Dendritic cell treated with granulocyte-macrophage colony-stimulating factor and Interleukin-4, amounts not matched to agents 40 ng/mL and 50 ng/mL, for 4 days (primary cell): ENCODE measurements at regions not wholly inside any gene's neighbourhood (a gene's known extent, or its start where the extent isn't known, plus 50 kb on each side); places are given as distances from the start of the nearest gene placed in this dataset.
"Not testable (repeated sequence)": the region's sequence is repeated elsewhere in the genome, so short reads cannot be mapped to it uniquely, and the experiment has no call there.

ENCODE experiments used
- H3K27ac Mint-ChIP-seq: one replicate; pipeline ENCODE4 v1.8.0; 2022; ENCODE audit warnings: mild to moderate bottlenecking, mixed read lengths
- H3K27me3 Mint-ChIP-seq: one replicate; pipeline ENCODE4 v1.8.0; 2022; ENCODE audit warnings: mild to moderate bottlenecking, mixed read lengths
- H3K36me3 Mint-ChIP-seq: one replicate; pipeline ENCODE4 v1.8.0; 2022; ENCODE audit warnings: low read depth, mixed read lengths
- H3K4me1 Mint-ChIP-seq: one replicate; pipeline ENCODE4 v1.8.0; 2022; ENCODE audit warnings: low read depth, mixed read lengths
- H3K4me3 Mint-ChIP-seq: one replicate; pipeline ENCODE4 v1.8.0; 2022; ENCODE audit warnings: mild to moderate bottlenecking, moderate library complexity, mixed read lengths
- H3K9me3 Mint-ChIP-seq: one replicate; pipeline ENCODE4 v1.8.0; 2022; ENCODE audit warnings: mixed read lengths
- intact Hi-C: fragments of 100-400 bp; cut with micrococcal nuclease; formaldehyde crosslinking; loops from one replicate; pipeline ENCODE4 v1.15.0; 2022

DNA sequence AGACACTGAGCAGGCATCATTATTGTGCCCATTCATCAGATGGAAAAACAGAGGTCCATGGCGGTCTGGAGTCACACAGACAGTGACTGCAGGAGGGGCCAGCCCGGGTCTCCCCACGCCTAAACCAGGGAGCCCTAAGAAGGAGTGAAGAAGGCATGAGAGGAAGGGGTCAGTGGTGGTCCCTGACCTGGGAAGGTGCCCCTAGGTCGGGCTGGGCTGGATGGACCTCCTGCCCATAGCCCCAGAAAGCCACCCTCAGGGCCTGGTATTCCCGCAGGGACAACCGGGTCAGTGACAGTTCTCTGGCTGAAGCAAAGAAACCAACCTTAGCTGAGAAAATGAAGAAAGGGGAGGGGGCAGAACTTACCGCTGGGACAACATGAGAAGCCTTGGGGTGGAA lies 163.4 kb upstream of the C1orf174 start:
- no peaks in the 10 kb centered on the region for H3K4me1 Mint-ChIP-seq
- H3K9me3 Mint-ChIP-seq, result no peaks in the 10 kb centered on the region
- H3K4me3 Mint-ChIP-seq, result no peak overlapping the region
- no peak overlapping the region for H3K27ac Mint-ChIP-seq
- no peaks in the 10 kb centered on the region for H3K36me3 Mint-ChIP-seq
- no peaks in the 10 kb centered on the region for H3K27me3 Mint-ChIP-seq
- intact Hi-C loops, result no loop called here

DNA sequence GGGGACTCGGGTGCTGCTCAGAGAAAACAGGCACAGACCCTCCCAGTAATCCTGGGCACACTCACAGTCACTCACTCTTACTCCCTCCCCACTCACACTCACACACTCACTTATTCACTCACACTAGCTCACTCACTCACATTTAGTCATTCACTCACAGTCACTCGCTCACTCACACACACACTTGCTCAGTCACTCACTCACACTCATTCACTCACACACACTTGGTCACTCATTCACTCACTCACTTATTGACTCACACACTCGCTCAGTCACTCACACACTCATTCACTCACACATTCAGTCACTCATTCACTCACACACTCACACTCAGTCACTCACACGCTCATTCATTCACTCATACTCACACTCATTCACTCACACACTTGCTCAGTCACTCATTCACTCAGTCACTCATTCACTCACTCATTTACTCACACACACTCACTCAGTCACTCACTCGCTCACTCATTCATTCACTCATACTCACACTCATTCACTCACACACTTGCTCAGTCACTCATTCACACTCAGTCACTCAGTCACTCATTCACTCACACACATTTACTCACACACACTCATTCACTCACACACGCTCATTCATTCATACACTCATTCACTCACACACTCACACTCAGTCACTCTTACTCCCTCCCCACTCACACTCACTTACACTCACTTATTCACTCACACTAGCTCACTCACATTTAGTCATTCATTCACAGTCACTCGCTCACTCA lies 164.2 kb upstream of the C1orf174 start:
- no peaks in the 10 kb centered on the region for H3K27me3 Mint-ChIP-seq
- H3K27ac Mint-ChIP-seq, result no peak overlapping the region
- H3K4me1 Mint-ChIP-seq, result no peaks in the 10 kb centered on the region

GRCh38 chr1:4066860-4067599 lies 167.0 kb upstream of the C1orf174 start:
- Mint-ChIP-seq H3K27ac (no peak overlapping the region), H3K4me1 (no peaks in the 10 kb centered on the region), H3K9me3 (no peaks in the 10 kb centered on the region), H3K4me3 (no peak overlapping the region), H3K36me3 (no peaks in the 10 kb centered on the region), H3K27me3 (no peaks in the 10 kb centered on the region)
- intact Hi-C loops, result no loop called here

More for the DNA sequence above, 164.2 kb upstream of the C1orf174 start:
- intact Hi-C loops, result no loop called here
- H3K4me3 Mint-ChIP-seq, result no peak overlapping the region
- no peaks in the 10 kb centered on the region for H3K9me3 Mint-ChIP-seq
- H3K36me3 Mint-ChIP-seq, result no peaks in the 10 kb centered on the region

DNA sequence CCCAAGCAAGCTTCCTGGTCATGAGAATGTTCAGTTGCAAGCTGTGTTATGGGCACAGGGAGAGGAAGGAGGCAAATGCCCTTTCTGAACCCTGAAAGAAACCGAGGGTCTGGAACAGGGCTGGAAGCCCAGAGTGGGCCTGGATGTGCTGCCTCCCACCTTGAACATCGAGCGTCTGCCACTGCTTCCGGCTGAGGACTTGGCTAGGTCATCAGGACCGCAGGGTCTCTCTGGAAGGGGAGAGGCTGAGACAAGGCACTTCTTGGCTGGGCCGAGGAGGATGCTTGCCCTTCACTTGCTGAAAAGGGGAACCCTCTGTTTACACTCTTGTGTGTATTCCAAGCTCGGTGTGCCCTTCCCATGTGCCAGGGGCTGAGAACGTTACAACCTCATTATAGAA lies 168.0 kb upstream of the C1orf174 start:
- Mint-ChIP-seq H3K9me3 (no peaks in the 10 kb centered on the region), H3K4me1 (no peaks in the 10 kb centered on the region), H3K4me3 (no peak overlapping the region), H3K27ac (no peak overlapping the region), H3K27me3 (peaks cover 1% of the 10 kb centered on the region), H3K36me3 (no peaks in the 10 kb centered on the region)
- intact Hi-C loops, result no loop called here

- H3K36me3 Mint-ChIP-seq, result no peaks in the 10 kb centered on the region
- no peak overlapping the region for H3K4me3 Mint-ChIP-seq
- peaks cover 1% of the 10 kb centered on the region for H3K27me3 Mint-ChIP-seq
- no peak overlapping the region for H3K27ac Mint-ChIP-seq
- intact Hi-C loops, result no loop called here
- H3K4me1 Mint-ChIP-seq, result no peaks in the 10 kb centered on the region
- H3K9me3 Mint-ChIP-seq, result no peaks in the 10 kb centered on the region
These were observed 171.6 kb upstream of the C1orf174 start for GRCh38 chr1:4071653-4072052.

GRCh38 chr1:4072481-4073153 lies 172.5 kb upstream of the C1orf174 start:
- Mint-ChIP-seq H3K27ac (no peak overlapping the region), H3K36me3 (no peaks in the 10 kb centered on the region), H3K9me3 (no peaks in the 10 kb centered on the region), H3K4me3 (no peak overlapping the region), H3K4me1 (no peaks in the 10 kb centered on the region), H3K27me3 (peaks cover 1% of the 10 kb centered on the region)
- intact Hi-C loops, result no loop called here

DNA sequence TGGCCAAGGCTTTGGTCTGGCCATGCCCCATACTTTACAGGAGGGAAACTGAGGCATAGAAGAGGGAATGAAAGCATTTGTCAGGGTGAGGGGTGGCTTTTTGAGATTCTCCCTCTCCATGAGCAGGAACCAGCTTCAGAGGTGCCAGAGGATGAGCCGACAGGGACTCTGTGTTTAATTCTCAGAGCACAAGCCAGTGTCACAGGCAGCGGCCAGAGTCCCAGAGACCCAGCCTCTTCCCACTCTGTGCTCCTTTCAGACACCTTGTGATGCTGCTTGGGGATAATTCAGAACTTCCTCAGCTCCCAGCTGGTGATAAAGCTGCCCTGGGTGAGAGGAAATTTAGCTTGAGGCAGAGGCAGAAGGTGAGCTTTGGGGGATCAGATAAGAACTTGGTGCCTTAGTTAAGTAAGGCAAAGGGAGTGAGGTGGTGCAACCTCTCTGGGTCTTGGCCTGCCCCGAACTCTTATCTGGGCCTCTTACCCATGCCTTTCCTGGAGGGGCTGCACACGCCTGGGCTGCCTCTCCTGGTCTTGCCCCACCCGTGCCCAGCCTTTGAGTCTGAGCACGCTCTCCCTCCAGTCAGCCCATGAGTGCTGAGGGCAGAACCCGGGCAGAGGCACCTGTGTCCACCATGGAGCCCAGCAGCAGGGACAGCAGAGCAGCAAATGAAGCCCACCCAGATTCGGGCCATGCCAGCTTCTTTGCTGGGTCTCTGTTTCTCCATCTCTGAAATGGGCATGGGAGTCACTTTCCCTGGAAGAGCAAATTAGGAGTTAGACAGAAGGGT lies 175.6 kb upstream of the C1orf174 start:
- intact Hi-C loops, result no loop called here
- Mint-ChIP-seq H3K27me3 (peaks cover 1% of the 10 kb centered on the region), H3K27ac (no peak overlapping the region), H3K9me3 (peaks cover 5% of the 10 kb centered on the region), H3K4me3 (no peak overlapping the region), H3K4me1 (no peaks in the 10 kb centered on the region), H3K36me3 (no peaks in the 10 kb centered on the region)

DNA sequence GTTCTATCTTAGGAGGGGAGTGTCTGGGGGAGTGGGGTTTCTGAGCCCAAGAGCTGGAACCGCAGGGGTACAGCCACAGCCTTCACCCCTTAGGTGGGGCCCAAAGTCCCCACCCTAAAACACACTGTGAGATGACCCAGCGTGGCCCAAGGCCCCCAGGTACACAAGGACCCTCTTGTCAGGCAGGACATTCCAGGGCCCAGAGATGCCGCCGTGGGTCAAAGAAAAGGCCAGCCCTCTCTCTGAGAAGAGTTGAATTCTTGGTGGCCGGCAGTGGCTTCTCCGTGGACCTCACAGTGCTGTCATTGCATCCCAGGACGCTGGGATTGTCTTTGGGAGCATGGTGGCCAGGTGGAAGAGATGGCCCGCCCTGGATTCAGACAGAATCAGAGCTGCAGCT lies 176.3 kb upstream of the C1orf174 start:
- peaks cover 3% of the 10 kb centered on the region for H3K27me3 Mint-ChIP-seq
- no peak overlapping the region for H3K27ac Mint-ChIP-seq
- intact Hi-C loops, result no loop called here
- no peak overlapping the region for H3K4me3 Mint-ChIP-seq
- no peaks in the 10 kb centered on the region for H3K36me3 Mint-ChIP-seq
- no peaks in the 10 kb centered on the region for H3K4me1 Mint-ChIP-seq
- H3K9me3 Mint-ChIP-seq, result peaks cover 12% of the 10 kb centered on the region

- H3K4me3 Mint-ChIP-seq, H3K36me3 Mint-ChIP-seq, H3K4me1 Mint-ChIP-seq, H3K27me3 Mint-ChIP-seq, H3K27ac Mint-ChIP-seq, intact Hi-C loops: not testable (repeated sequence)
- peaks cover 12% of the 10 kb centered on the region for H3K9me3 Mint-ChIP-seq
These were observed 178.3 kb upstream of the C1orf174 start for GRCh38 chr1:4078091-4078962.

- Mint-ChIP-seq H3K27me3 (peaks cover 1% of the 10 kb centered on the region), H3K27ac (no peak overlapping the region), H3K4me1 (no peaks in the 10 kb centered on the region), H3K36me3 (no peaks in the 10 kb centered on the region), H3K4me3 (no peak overlapping the region), H3K9me3 (peaks cover 12% of the 10 kb centered on the region)
- intact Hi-C loops, result no loop called here
These were observed 179.7 kb upstream of the C1orf174 start for GRCh38 chr1:4079815-4080214.

GRCh38 chr1:4081806-4082711 lies 182.0 kb upstream of the C1orf174 start:
- Mint-ChIP-seq H3K4me1 (no peaks in the 10 kb centered on the region), H3K36me3 (no peaks in the 10 kb centered on the region), H3K27ac (no peak overlapping the region), H3K9me3 (peaks cover 12% of the 10 kb centered on the region), H3K4me3 (no peak overlapping the region), H3K27me3 (peaks cover 1% of the 10 kb centered on the region)
- intact Hi-C loops, result no loop called here

DNA sequence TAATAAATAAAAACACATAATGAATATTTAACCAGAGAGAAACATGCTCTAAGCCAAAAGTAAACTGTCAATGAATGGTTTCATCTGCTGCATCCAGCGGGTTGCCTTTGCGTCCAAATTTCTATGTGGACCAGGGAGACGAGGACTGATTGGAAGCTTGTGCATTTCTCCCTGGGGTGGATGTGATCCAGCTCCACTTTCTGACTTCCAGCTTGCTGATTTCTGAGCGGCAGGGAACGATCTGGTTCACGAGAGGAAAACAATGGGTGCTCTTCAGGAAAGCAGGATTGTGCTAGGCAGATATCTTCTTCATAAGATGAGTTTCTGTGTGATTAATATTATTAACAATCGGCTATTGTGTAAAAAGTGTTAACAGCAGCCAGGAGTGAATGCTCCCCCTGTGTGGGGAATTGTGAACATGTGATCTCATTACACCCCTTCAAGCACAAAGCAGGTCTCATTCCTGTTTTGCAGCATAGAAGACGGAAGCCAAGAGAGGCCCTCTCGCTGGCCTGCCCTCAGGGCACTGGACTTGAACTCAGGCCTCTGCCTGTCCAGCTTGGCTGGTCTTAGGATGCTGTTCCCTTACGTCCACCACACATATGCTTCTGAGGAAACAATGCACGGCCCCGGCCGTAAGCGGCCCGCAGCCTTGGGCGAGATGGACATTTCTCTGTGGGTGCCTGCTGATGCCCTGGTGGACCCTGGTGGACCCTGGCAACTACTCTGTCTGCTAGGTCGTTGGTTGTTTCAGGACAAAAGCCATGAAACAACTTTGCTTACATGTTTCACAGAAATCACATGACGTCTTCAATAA lies 183.4 kb upstream of the C1orf174 start:
- H3K4me1 Mint-ChIP-seq, result no peaks in the 10 kb centered on the region
- H3K27me3 Mint-ChIP-seq, result peaks cover 1% of the 10 kb centered on the region
- no peaks in the 10 kb centered on the region for H3K36me3 Mint-ChIP-seq
- no peak overlapping the region for H3K4me3 Mint-ChIP-seq
- H3K9me3 Mint-ChIP-seq, result peaks cover 17% of the 10 kb centered on the region
- no peak overlapping the region for H3K27ac Mint-ChIP-seq
- intact Hi-C loops, result no loop called here
